ENCODE measurements at regions not wholly inside any gene's neighbourhood (a gene's known extent, or its start where the extent isn't known, plus 50 kb on each side); places are given as distances from the start of the nearest gene placed in this dataset.

- Histone ChIP-seq H3K27me3 (ENCODE audit: insufficient read depth, low read length) (no peaks in the 10 kb centered on the region), H3K4me3 (ENCODE audit: low read depth, low read length) (no peak overlapping the region), H3K36me3 (ENCODE audit: insufficient read depth, low read length) (no peaks in the 10 kb centered on the region), H2AFZ (ENCODE audit: low read length, unreplicated experiment) (no peak overlapping the region), H3K4me1 (ENCODE audit: control insufficient read depth, insufficient read depth, low read length, unreplicated experiment) (no peaks in the 10 kb centered on the region), H3K79me2 (ENCODE audit: control insufficient read depth, insufficient read depth, low read length, unreplicated experiment) (no peaks in the 10 kb centered on the region), H3K27ac (ENCODE audit: low read depth, low read length) (no peak overlapping the region)
Observed at GRCh38 chr9:104429031-104429546, 75.0 kb upstream of the OR13F1 start.

GRCh38 chr9:104435059-104435458 is 69.0 kb upstream of the OR13F1 start:
- H3K27me3 ChIP-seq (ENCODE audit: insufficient read depth, low read length): no peaks in the 10 kb centered on the region
- H3K36me3 ChIP-seq (ENCODE audit: insufficient read depth, low read length): no peaks in the 10 kb centered on the region
- H2AFZ ChIP-seq (ENCODE audit: low read length, unreplicated experiment): no peak overlapping the region
- H3K27ac ChIP-seq (ENCODE audit: low read depth, low read length): no peak overlapping the region
- peak overlapping the region; percentile 45; the same call in 1 of the 2 replicates for H3K4me3 ChIP-seq (ENCODE audit: low read depth, low read length)
- H3K79me2 ChIP-seq (ENCODE audit: control insufficient read depth, insufficient read depth, low read length, unreplicated experiment): no peaks in the 10 kb centered on the region
- no peaks in the 10 kb centered on the region for H3K4me1 ChIP-seq (ENCODE audit: control insufficient read depth, insufficient read depth, low read length, unreplicated experiment)

GRCh38 chr9:104448036-104448435 is 56.0 kb upstream of the OR13F1 start:
- H3K4me3 ChIP-seq (ENCODE audit: low read depth, low read length): no peak overlapping the region
- no peaks in the 10 kb centered on the region for H3K4me1 ChIP-seq (ENCODE audit: control insufficient read depth, insufficient read depth, low read length, unreplicated experiment)

More at GRCh38 chr9:104448036-104448435, 56.0 kb upstream of the OR13F1 start:
- Histone ChIP-seq H3K27me3 (ENCODE audit: insufficient read depth, low read length) (no peaks in the 10 kb centered on the region), H3K27ac (ENCODE audit: low read depth, low read length) (no peak overlapping the region), H3K36me3 (ENCODE audit: insufficient read depth, low read length) (no peaks in the 10 kb centered on the region), H2AFZ (ENCODE audit: low read length, unreplicated experiment) (no peak overlapping the region), H3K79me2 (ENCODE audit: control insufficient read depth, insufficient read depth, low read length, unreplicated experiment) (no peaks in the 10 kb centered on the region)
